GM19455 (cell line): ENCODE measurements at regions not wholly inside any gene's neighbourhood (a gene's known extent, or its start where the extent isn't known, plus 50 kb on each side); places are given as distances from the start of the nearest gene placed in this dataset.

Source experiments
- ATAC-seq: cut with Tn5 transposase; IDR thresholded peaks from one replicate; pipeline ENCODE4 v1.9.1; 2021; ENCODE audit not compliant: unreplicated experiment

DNA sequence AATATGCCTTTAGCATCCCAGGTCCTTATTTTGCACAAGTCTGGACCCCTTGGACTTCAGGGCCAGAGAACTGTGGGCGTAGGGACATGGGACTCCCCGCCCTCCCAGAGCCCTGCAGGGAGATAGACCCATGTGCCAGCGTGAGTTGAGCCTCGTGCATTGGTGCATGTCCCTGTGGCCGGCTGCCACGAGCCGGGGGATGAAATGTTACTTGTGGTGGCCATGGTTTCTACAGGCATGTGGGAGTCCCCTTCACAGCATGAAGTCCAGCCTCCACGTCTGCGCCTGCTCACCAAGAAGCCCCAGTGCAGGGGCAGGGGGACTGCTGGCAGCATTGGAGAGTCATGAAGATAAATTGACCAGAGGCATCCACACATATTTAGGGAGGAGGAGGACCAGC is 470.0 kb downstream of the BCL11B start:
- ATAC-seq: no peak

DNA sequence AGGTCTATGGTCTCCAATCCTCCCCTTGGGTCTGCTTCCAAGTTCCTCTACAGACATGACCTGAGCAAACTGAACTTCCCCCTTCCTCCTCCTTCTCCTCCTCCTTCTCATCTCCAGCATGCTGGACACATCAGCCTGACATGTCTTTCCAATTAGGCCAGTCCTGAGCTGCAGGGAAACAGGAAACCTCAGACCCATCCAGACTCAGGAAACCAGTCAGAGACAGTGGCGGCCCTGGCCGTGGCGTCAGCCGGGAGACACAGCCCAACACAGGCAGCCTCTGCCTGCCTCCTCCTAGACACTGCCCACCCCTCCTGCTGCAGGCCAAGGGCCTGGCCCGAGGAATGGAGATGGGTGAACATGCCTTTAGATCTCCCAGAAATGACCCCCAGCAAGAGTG is 468.8 kb downstream of the BCL11B start:
- no peak for ATAC-seq

DNA sequence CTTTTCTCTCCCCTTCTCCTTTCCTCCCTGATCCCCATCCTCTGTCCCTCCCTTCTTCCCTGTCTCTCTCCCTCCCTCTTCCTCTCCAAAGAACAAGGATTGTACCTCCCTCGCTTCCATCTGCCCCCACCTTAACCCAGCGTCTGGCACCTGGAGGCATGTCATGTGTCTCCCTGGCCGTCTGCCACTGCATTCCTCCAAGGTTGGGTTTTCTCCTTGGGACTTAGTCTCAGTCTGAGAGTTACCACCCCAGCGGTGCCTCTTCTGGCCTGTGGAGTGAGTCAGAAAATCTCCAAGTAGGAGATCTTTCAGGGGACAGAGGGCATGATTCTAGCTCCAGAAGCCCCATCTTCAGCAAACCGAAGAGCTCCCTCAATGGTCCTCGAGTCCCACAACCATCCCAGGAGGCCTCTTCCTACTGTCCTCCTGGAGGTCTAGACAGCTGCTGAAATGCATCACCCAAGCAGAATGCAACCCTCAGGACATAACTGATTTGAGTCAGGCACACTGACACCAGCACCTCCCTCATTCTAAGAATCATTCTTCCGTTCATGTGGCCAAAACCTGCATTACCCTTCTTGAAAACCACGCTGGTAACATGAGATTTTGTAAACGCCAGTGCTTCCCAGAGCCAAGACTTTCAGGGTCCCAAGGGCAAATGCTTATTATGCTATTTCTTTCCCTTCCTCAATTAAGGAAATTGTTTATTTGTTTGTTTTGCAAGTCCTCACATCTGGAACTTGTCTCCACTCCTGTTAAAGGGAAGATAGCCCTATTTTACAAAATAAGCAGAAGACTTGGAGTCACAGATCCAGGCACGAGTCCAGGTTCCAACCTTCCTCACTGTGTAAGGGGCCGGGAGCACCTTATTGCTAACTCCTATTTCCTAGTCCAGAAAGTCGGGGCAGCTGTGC is 463.2 kb downstream of the BCL11B start:
- ATAC-seq: no peak

DNA sequence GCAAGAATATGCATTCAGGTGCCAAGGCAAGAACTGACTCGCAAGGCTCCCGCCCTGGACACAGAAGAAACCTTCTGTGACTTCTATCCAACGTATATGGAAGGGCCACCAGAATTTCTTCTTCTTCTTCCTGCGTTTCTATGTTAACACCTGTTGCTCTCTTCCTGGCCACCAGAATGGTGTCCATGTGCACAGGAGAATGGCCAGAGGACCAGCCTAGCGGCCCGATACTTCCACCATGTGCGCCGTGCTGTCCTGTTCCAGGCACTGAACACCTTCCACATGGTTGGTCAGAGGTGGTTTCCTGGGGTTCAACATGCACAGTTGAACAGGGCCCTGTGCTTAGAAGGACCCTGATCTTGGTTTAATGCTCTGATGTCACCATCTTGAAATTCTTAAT is 455.8 kb downstream of the BCL11B start:
- ATAC-seq: no peak

DNA sequence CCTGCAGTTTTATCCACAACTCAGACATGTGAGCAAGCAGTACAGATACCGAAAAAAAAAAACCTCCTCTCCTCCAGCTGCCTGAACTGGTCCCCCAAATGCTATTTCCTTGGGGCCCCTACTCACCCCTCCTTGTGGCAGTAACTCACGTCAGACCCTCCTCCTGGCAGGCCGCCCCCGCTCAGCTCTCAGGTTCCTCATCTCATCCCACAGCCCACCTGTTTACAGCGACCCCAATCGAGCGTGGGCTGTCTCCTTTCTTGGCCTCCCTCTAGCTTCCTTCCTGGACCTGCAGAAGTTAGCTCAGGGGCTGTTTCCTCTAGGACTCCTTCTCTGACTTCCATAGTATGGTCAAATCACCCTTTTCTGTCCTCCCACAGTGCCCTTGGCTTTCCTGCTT is 455.3 kb downstream of the BCL11B start:
- no peak for ATAC-seq

DNA sequence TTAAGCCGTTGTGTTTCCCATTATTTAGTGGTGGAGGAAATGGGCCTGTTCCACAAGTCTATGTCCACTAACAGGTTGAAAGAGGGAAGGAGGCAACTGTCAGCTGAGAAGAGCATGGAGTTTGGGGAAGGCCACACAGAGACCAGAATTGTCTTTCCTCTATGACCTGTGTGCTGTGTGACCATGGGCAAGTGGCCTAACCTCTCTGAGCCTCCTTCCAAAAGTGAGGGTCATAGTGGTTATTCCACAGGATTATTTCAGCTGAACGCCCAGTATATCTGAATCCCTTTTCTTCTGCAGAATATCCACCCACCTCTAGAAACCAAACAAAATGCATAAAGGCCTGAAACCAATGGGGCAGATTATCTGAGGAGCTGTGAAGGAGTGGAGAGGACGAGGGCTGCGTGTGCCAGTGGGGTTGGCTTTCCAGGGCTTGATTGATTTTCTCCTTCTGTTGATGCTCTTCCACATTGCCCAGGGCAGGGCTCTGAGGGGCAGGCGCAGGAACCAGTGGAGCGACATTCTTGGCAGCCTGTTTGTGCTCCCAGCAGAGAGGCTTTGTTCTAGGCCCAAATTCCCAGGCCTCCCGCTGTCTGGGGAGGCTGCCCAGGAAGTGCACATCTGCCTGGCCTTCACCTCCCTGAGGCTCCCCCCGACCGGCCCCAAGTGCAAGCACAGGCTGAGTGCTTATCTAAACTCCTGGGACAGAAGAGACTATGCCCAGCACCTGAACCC is 452.7 kb downstream of the BCL11B start:
- ATAC-seq: no peak

DNA sequence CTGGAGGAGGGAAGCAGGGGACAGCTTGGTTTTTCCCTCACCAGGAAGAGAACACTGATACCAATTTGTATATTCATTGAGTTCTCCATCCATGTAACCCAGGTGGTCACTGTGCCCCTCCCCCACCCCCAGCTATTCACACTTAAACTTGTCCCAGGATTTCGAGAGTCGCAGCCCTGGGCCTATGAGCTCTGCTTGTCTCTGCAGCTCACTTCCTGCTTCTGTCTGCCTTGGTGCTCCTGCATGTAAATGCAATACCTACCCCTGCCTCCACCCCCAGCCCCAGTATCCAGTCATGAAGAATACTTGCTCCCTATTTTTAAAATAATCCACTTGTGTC is 452.2 kb downstream of the BCL11B start:
- ATAC-seq: no peak

DNA sequence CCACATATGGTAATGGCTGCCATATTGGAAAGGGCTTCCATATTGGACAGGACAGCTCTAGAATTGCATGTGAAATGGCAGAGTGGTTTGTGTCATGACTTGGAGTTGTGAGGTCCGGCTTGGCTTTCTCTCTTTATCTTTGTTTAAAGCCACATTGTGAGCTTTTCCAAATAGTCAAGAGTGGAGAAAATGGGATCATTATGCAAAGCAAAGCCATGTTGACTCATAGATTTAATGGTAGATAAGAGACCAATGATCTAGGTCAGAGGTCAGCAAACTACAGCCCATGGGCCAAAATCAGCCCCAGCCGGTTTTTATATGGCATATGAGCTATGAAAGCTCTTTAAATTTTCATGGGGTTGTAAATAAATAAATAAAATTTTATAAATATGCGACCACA is 449.1 kb downstream of the BCL11B start:
- no peak for ATAC-seq

DNA sequence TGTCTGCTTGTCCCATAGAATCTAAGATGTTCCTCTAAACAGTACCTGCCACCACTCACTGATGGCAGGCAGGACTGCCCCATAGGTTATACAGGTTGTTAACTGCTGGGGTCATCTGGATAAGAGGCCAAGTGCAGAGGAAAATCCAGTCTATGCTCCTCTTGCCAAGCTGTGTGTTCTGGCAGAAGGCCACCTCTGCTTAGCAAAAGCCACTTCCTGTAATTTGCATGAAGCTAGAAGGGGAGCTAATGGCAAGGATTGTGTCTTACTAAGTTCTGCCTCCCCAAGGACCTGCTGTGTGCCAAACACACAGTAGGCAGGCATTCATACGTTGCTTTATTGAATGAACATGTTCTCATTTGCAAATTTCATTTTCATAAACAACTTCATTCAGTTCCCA is 445.4 kb downstream of the BCL11B start:
- no peak for ATAC-seq

DNA sequence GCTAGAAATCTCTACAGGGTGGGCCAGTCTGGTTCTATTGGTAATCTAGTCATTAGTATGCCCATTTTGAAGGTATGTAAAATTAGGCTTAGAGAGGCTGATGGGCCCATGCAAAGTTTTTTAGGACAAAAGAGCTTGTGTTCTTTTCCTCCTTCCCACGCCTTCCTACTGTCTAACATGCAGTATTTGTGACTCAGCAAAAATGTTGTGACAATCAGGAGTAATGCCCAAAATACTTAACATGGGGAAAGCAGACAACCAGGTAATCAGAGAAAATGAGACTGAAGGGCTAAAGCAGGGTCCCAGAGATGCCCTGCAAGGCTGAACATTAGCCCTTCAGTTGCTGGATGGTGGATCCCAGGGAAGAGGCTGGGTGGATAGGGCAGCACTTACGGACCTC is 437.9 kb downstream of the BCL11B start:
- ATAC-seq: no peak

DNA sequence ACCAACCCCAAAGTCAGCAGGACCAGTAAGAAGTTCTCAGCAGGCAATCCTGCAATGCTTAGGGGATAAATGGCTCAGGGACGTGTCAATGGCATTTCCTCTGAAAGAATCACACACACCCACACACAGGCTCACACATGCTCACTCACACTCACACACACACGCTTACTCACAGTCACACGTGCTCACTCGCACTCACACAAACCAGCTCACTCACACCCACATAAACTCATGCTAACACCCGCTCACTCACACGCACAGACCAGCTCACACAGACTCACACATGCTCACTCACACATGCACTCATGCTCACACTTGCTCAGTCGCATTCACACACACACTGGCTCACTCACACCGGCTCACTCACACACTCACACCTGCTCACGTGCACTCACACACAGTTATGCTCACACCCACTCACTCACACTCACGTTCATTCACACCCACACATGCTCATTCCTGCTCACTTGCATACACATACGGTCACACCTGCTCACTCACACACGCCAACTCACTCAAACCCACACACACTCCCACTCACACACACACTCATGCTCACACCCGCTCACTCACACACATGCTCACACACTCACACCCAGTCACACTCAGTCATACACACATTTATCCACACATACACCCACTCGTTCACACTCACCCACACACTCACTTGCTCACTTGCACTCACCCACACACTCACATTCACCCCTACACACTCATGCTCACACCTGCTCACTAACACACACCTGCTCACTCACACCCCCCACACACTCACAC is 436.8 kb downstream of the BCL11B start:
- no peak for ATAC-seq

DNA sequence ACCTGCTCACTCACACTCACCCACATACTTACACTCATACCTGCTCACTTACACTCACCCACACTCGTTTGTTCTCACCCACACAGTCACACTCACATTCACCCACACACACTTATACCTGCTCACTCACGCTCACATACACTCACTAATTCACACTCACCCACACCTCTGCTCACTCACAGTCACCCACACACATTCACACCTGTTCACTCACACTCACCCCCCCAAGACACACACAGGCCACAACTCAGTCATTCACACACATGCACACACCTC is 436.2 kb downstream of the BCL11B start:
- ATAC-seq: no peak

DNA sequence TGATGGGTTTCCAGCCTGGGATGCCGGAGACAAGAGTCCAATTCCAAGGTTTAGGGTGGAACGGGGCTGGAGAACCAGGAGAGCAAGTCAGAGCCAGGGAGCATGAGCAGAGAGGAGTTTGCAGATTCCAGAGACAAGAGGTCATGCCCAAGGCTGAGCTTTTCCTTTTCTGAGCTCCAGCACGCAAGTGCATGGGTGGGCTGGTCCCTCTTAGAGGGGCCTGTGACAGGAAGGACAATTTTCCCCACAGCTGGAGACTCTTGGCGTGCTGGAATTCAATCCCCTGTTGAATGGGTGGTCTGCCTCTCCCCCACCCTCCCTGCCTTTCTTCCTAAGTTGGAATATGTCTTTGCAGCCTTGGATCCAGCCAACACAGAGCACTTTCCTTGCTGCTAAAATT is 431.9 kb downstream of the BCL11B start:
- no peak for ATAC-seq

DNA sequence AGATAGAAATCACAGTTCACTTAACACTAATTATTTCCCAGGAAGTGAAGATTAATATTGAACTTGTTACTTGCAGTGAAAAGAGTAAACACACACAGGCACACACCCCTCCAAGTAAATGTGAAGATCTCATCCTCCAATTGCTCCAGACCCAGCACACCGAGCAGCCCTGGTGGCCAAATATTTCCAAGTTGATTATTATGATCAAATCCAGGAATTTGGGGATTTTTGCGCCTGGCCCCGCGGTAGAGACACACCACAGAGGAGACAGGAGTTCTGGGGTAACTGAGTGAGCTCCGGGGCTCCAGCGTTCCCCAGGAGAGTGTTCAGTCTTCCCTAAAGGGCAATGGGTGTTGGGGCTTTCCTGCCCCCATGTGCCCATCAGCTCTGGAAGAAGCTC is 431.5 kb downstream of the BCL11B start:
- ATAC-seq: no peak

DNA sequence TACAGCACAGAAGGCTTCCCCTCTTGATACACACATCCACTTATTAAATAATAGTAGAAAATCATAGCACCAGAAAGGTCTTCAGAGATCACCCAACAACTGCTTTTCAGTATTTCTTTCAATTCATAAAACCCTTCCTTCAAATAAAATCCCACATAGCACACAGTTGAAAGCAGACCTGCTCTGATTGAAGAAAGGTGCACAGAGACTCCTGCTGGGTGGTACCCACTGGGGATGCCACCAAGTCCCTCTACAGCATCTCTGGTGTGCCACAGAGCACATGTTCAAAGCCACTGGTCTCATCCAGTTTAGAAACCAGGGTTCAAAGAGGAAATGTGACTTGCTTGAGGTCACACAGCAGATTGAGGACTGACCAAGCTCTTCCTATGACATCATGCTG is 427.5 kb downstream of the BCL11B start:
- no peak for ATAC-seq

DNA sequence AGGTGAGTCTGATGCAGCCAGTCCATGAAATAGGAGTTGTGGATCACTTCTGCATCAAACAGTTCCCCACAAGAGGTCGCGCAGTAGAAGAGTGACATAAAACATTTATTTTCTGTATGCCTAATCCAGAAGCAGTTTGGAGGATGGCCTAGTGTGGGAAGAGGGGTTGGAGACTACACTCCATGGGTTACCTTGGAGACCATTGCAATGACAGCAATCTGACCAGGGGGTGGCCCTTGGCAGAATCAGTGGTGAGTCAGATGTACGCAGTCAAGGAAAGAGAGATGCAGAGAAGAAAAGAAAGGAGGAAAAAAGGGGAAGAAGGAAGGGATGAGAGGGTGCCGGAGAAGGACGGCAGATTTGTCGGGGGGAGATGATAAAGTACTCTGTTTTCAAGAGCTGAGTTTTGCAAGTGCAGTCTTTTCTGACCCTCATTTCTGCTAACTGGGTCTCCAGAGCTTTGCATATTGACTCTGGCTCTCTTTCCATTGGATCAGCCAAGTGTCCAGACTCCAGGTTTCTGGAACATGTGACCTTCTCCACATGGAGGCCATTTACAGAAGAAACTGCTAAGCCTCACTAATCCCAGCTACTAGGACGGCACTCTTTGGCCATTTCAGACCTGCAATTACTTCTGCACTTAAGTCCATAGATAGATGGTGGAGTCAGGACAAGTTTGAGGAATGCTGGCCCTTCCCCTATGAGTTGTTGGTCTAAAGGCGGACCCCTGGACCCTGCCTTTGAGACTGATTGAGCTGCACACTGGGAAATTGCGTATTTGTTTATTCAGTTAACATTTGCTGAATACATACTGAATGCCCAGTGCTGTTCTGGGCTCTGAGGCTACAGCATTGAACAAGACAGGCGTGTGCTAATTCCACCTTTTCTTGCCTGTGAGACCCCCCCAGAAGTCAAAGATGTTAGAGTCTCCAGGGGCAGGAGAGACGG is 424.2 kb downstream of the BCL11B start:
- no peak for ATAC-seq

DNA sequence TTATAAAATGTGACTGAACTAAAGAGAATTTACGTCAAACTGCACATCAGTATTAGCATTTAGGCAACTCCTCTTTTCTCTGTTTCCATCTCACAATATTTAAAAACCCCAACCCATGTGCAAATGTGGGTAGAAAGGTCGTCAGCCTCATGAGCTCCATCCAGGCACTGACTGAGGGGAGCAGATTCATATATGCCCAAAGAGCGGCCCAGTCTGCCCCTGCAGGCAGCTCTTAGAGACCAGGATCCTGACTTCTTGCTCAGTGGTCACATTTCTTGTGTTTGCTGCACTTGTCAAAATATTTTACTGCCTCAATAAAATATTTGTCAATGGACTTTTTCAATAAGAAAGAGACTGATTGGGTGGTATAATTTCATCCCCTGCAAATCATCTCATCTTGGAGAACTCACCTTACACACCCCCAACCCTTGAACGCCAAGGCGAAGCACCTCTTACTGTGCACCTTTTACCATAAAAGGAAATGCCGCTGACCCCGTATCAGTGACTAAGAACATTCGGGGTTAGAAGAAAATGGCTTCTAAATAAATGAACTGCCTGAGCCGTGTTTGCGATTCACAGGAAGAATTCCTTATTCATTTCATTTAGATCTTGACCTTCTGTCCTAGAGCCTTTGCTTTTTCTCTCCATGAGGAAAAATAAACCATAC is 418.8 kb downstream of the BCL11B start:
- no peak for ATAC-seq

DNA sequence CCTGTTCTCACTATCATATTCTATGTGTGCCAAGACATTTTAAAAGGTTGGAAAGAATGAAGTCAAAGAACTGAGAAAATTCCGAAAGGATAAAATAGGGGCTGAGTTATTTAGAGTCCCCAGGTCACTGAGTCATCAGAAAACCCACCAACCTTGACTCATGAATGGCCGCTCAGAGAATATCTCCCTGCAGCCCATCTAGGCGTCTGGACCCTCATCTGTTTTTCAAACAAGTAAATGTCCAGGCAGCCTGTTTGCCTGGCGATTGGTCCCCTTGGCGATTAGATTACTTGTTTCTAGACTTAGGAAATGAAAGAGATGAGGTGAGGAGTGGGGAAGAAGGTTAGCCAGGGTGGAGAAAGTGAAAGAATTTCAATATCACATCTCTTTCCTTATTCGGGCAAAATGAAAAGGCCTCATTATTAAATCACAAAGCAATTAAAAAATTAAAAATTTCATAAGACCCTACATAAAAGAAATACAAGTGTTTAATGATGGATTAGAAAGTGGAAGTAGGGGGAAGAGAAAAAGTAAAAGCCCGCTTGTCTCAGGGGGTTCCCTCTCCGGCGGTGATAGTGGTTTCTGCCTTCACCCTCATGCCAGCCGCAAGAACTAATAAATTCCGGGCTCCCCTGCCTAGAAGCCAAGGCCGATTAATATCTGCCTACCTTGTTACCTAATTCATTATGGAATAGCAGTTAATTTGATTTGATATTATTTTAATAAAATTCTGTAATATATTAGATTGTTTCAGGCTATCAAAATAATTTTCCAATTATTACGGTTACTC is 415.9 kb downstream of the BCL11B start:
- no peak for ATAC-seq

DNA sequence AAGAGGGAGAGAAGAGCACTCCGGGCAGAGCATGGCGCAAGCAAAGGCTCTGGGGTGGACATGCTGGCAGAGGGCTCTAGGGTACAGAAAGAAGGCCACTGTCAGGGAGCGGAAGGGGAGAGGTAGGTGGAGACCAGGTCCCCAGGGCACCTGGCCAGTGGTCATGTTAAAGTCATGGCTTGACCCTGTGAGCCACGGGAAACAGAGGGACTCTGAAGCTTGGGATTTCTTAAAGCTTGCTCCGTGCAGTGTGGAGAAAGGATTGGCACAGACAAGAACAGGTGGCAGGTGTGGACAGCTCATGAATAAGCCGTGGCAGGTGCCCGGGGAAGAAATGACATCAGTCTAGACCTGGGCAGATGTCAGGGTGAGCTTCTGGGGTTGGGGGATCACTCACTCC is 413.8 kb downstream of the BCL11B start:
- ATAC-seq: no peak

DNA sequence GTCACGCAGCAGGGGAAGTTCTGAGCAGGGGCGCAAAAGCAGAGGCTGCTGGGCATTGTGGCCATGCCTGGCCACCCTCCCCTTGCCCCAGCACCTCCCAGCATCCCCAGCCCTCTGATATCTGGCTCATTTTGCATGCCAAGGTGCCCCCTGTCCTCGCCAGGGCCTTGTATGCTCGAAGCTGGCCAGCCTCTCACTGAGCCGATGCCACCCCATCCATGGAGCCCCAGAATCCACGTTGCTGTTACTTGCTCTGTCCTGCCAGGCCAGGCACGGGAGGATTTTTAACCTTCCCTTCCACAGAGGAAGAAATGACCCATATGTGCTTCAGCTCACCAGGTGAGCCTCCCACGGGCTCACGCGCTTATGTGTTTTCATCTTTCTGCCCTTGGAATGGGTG is 413.4 kb downstream of the BCL11B start:
- no peak for ATAC-seq
